ENCODE measurements at regions not wholly inside any gene's neighbourhood (a gene's known extent, or its start where the extent isn't known, plus 50 kb on each side); places are given as distances from the start of the nearest gene placed in this dataset.

DNA sequence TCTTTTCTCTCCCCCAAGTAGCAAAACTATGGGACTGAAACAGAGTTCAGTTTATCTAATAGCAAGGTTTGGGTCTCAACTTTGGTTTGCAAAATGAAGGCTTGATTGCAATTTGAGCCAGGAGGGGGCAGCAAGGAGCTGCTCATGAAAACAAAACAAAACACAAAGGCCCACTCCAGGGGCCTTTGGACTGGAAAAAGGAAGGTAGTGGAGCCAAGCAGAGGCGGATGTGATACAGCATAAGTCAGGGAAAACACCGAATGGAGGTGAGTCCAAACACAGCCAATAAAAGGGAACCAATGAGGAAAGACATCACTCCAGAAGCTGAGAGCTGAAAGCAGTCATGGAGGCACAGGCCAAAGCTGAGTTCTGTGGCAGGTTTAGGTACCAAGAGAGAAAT lies 799.7 kb upstream of the ACVR2A start:
- WGBS (ENCODE audit: extremely low coverage, insufficient read length, low lambda C conversion rate) = no CpG with 5 or more reads among the region's 2 CpGs
- H3K27me3 ChIP-seq (ENCODE audit: insufficient read depth, low read length) = no peaks in the 10 kb centered on the region; the same call in 1 of the 2 replicates
- H3K4me1 Mint-ChIP-seq = peaks cover 28 to 31% of the 10 kb centered on the region in 2 experiments
- no peaks in the 10 kb centered on the region for H4K20me1 ChIP-seq (ENCODE audit: control insufficient read depth, insufficient read depth, insufficient read length)
- H3K9ac ChIP-seq (ENCODE audit: extremely low read depth, insufficient read length, low read length) = no peak overlapping the region
- no peak overlapping the region for H3T11ph ChIP-seq (ENCODE audit: low read length)
- TF ChIP-seq CTCF (conservative IDR thresholded peaks at IDR 0.05) = peak; percentile 82
- H3K27ac Mint-ChIP-seq = peak overlapping the region; percentile 35 to 92 (median 55); a peak in 5 of 7 replicates
- H3K9me3 ChIP-seq (ENCODE audit: control insufficient read depth, low read depth, low read length) = no peaks in the 10 kb centered on the region
- no peak overlapping the region for H2AK5ac ChIP-seq (ENCODE audit: insufficient read length, low read length)
- no peak overlapping the region for H3K56ac ChIP-seq (ENCODE audit: insufficient read length, low read depth, low read length)
- no peaks in the 10 kb centered on the region for H3K27me3 Mint-ChIP-seq (ENCODE audit: low read depth)
- no peaks in the 10 kb centered on the region for H3K79me2 ChIP-seq (ENCODE audit: insufficient read depth, low read length)
- no peaks in the 10 kb centered on the region for H3K79me1 ChIP-seq (ENCODE audit: insufficient read depth, low read depth, low read length, poor library complexity, severe bottlenecking)
- H3K9me3 Mint-ChIP-seq = no peaks in the 10 kb centered on the region
- no peak overlapping the region for H2BK120ac ChIP-seq (ENCODE audit: low read depth, low read length, poor library complexity, severe bottlenecking)
- peak overlapping the region; percentile 65 for H2AFZ ChIP-seq (ENCODE audit: low read length)
- no peak overlapping the region for H3K4ac ChIP-seq (ENCODE audit: low read depth, low read length)
- no peak overlapping the region for H2BK12ac ChIP-seq (ENCODE audit: insufficient read length, low read depth, low read length)
- no peaks in the 10 kb centered on the region for H3K36me3 Mint-ChIP-seq (ENCODE audit: insufficient read depth in 1 of 3, low read depth in 3 of 3)
- H2BK20ac ChIP-seq (ENCODE audit: low read depth, low read length, poor library complexity, severe bottlenecking) = no peak overlapping the region
- H3K23ac ChIP-seq (ENCODE audit: insufficient read length, low read depth, low read length) = no peak overlapping the region
- no peak overlapping the region for H4K8ac ChIP-seq (replicated peaks; ENCODE audit: insufficient read length, low read depth, low read length)
- no peak overlapping the region for H3K4me3 Mint-ChIP-seq
- no peak overlapping the region for H2BK15ac ChIP-seq (ENCODE audit: low read depth, low read length)
- peaks cover 4% of the 10 kb centered on the region; the same call in 1 of the 2 replicates for H3K4me1 ChIP-seq (ENCODE audit: insufficient read depth, low read length)
- H3K4me2 ChIP-seq (ENCODE audit: insufficient read depth, insufficient read length, low read length) = no peak overlapping the region
- no peak overlapping the region for H3K18ac ChIP-seq (ENCODE audit: insufficient read length, low read depth, low read length)
- H3K14ac ChIP-seq (ENCODE audit: insufficient read depth, low read length) = no peak overlapping the region
- no peak overlapping the region for H2BK5ac ChIP-seq (ENCODE audit: insufficient read length, low read length)
- H3K23me2 ChIP-seq (ENCODE audit: insufficient read length, low read depth, low read length, poor library complexity, severe bottlenecking) = no peaks in the 10 kb centered on the region
- no peak overlapping the region for H4K5ac ChIP-seq (ENCODE audit: insufficient read length, low read depth, low read length)
- peak; percentile 68 for DNase-seq
- H3K27ac ChIP-seq (ENCODE audit: insufficient read length, low read depth, low read length) = no peak overlapping the region
- H4K91ac ChIP-seq (ENCODE audit: insufficient read length, low read depth, low read length) = no peak overlapping the region
